AG09309 (cell line): ENCODE measurements at regions not wholly inside any gene's neighbourhood (a gene's known extent, or its start where the extent isn't known, plus 50 kb on each side); places are given as distances from the start of the nearest gene placed in this dataset.
"Not testable (repeated sequence)": the region's sequence is repeated elsewhere in the genome, so short reads cannot be mapped to it uniquely, and the experiment has no call there.

Experiments used
- DNase-seq: peaks from one replicate; pipeline ENCODE4 v3.0.0-alpha.2; 2010; ENCODE audit warnings: low read depth
- H3K4me3 ChIP-seq: 2 replicates; pipeline ENCODE4 v1.5.1; 2011; ENCODE audit warnings: mild to moderate bottlenecking, low read depth, low read length, moderate library complexity; ENCODE audit not compliant: control insufficient read depth
- CTCF ChIP-seq: IDR thresholded peaks from 2 replicates; pipeline ENCODE4 v1.5.1; 2011; ENCODE audit warnings: mild to moderate bottlenecking, low read depth, low read length, inconsistent platforms; ENCODE audit not compliant: insufficient read depth, control insufficient read depth; ENCODE audit errors: missing control alignments

- peak overlapping the region; percentile 27 for H3K4me3 ChIP-seq
- peak; percentile 68 for TF ChIP-seq CTCF
- DNase-seq = peak; percentile 61
Measured at GRCh38 chr12:62192180-62192902, 67.9 kb upstream of the USP15 start.

GRCh38 chr12:62192903-62193250 is 67.3 kb upstream of the USP15 start:
- no peak overlapping the region for H3K4me3 ChIP-seq
- DNase-seq = no peak
- TF ChIP-seq CTCF = no peak

GRCh38 chr12:62194031-62194430 is 66.2 kb upstream of the USP15 start:
- no peak overlapping the region for H3K4me3 ChIP-seq
- TF ChIP-seq CTCF = no peak
- no peak for DNase-seq

GRCh38 chr12:62194616-62195015 is 65.6 kb upstream of the USP15 start:
- no peak for DNase-seq
- TF ChIP-seq CTCF = no peak
- no peak overlapping the region for H3K4me3 ChIP-seq

GRCh38 chr12:62196146-62196545 is 64.1 kb upstream of the USP15 start:
- no peak for DNase-seq
- no peak for TF ChIP-seq CTCF
- H3K4me3 ChIP-seq = no peak overlapping the region

GRCh38 chr12:62202861-62203260 is 57.3 kb upstream of the USP15 start:
- DNase-seq, H3K4me3 ChIP-seq: not testable (repeated sequence)

- no peak for DNase-seq
- no peak for TF ChIP-seq CTCF
- no peak overlapping the region for H3K4me3 ChIP-seq
Measured at GRCh38 chr12:62205346-62205745, 54.9 kb upstream of the USP15 start.
